Neural cell (in vitro differentiated cells): ENCODE measurements at regions not wholly inside any gene's neighbourhood (a gene's known extent, or its start where the extent isn't known, plus 50 kb on each side); places are given as distances from the start of the nearest gene placed in this dataset.

Source experiments
- EP300 ChIP-seq: fragments of 450-650 bp; conservative IDR thresholded peaks from 2 replicates; pipeline ENCODE4 v1.6.1; 2014; ENCODE audit warnings: antibody characterized with exemption, mild to moderate bottlenecking, moderate library complexity; ENCODE audit not compliant: poor library complexity, severe bottlenecking
- EZH2 ChIP-seq: fragments of 200-600, 300-800 bp; shearing (Covaris generic), sonication (generic); IDR thresholded peaks from 2 replicates; pipeline ENCODE4 v1.6.1; 2014; ENCODE audit warnings: antibody characterized with exemption, low read length, borderline replicate concordance, mild to moderate bottlenecking; ENCODE audit not compliant: insufficient read depth, poor library complexity, severe bottlenecking
- MXI1 ChIP-seq: fragments of 450-650 bp; conservative IDR thresholded peaks from 2 replicates; pipeline ENCODE4 v1.6.1; 2014; ENCODE audit warnings: antibody characterized with exemption, mild to moderate bottlenecking; ENCODE audit not compliant: poor library complexity, severe bottlenecking
- POLR2AphosphoS5 ChIP-seq: IDR thresholded peaks from 2 replicates; pipeline ENCODE4 v1.6.1; 2012
- RAD21 ChIP-seq: fragments of 450-650 bp; conservative IDR thresholded peaks from 2 replicates; pipeline ENCODE4 v1.6.1; 2014; ENCODE audit warnings: antibody characterized with exemption, mild to moderate bottlenecking, moderate library complexity
- SMC3 ChIP-seq: fragments of 450-650 bp; conservative IDR thresholded peaks from 2 replicates; pipeline ENCODE4 v1.6.1; 2014; ENCODE audit warnings: antibody characterized with exemption, mild to moderate bottlenecking, moderate library complexity; ENCODE audit not compliant: poor library complexity
- TF ChIP-seq, protein P1 (sequence below): fragments of 450-650 bp; IDR thresholded peaks from 2 replicates; pipeline ENCODE4 v1.5.1; 2014; ENCODE audit warnings: antibody characterized with exemption, mild to moderate bottlenecking, moderate library complexity; ENCODE audit not compliant: poor library complexity, severe bottlenecking
- TF ChIP-seq, protein P2 (sequence below): IDR thresholded peaks from 2 replicates; pipeline ENCODE4 v1.6.1; 2012; ENCODE audit warnings: borderline replicate concordance

DNA sequence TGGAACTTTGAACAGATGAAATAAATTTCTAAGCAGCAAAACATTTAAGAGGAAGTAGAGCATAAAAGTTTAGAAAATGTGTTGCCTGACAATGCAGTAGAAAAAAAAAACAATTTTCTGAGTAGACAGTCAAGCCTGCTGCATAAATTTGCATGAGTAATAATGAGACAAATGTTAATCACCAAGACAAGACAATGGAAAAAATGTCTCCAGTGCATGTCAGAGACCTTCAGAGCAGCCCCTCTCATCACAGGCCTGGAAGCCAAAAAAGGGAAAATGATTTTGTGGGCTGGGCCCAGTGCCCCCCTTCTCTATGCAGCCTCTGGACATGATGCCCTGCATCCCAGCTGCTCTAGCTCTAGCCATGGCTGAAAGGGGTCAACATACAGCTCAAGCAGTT, 204.6 kb downstream of the COX18 start:
- no peak for TF ChIP-seq EZH2
- TF ChIP-seq EP300: no peak
- TF ChIP-seq, protein P1, sequence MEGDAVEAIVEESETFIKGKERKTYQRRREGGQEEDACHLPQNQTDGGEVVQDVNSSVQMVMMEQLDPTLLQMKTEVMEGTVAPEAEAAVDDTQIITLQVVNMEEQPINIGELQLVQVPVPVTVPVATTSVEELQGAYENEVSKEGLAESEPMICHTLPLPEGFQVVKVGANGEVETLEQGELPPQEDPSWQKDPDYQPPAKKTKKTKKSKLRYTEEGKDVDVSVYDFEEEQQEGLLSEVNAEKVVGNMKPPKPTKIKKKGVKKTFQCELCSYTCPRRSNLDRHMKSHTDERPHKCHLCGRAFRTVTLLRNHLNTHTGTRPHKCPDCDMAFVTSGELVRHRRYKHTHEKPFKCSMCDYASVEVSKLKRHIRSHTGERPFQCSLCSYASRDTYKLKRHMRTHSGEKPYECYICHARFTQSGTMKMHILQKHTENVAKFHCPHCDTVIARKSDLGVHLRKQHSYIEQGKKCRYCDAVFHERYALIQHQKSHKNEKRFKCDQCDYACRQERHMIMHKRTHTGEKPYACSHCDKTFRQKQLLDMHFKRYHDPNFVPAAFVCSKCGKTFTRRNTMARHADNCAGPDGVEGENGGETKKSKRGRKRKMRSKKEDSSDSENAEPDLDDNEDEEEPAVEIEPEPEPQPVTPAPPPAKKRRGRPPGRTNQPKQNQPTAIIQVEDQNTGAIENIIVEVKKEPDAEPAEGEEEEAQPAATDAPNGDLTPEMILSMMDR: no peak
- no peak for TF ChIP-seq MXI1
- TF ChIP-seq POLR2AphosphoS5: no peak
- TF ChIP-seq, protein P2, sequence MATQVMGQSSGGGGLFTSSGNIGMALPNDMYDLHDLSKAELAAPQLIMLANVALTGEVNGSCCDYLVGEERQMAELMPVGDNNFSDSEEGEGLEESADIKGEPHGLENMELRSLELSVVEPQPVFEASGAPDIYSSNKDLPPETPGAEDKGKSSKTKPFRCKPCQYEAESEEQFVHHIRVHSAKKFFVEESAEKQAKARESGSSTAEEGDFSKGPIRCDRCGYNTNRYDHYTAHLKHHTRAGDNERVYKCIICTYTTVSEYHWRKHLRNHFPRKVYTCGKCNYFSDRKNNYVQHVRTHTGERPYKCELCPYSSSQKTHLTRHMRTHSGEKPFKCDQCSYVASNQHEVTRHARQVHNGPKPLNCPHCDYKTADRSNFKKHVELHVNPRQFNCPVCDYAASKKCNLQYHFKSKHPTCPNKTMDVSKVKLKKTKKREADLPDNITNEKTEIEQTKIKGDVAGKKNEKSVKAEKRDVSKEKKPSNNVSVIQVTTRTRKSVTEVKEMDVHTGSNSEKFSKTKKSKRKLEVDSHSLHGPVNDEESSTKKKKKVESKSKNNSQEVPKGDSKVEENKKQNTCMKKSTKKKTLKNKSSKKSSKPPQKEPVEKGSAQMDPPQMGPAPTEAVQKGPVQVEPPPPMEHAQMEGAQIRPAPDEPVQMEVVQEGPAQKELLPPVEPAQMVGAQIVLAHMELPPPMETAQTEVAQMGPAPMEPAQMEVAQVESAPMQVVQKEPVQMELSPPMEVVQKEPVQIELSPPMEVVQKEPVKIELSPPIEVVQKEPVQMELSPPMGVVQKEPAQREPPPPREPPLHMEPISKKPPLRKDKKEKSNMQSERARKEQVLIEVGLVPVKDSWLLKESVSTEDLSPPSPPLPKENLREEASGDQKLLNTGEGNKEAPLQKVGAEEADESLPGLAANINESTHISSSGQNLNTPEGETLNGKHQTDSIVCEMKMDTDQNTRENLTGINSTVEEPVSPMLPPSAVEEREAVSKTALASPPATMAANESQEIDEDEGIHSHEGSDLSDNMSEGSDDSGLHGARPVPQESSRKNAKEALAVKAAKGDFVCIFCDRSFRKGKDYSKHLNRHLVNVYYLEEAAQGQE: no peak
- TF ChIP-seq RAD21: no peak
- TF ChIP-seq SMC3: no peak
